A673 (cell line): ENCODE measurements at regions not wholly inside any gene's neighbourhood (a gene's known extent, or its start where the extent isn't known, plus 50 kb on each side); places are given as distances from the start of the nearest gene placed in this dataset.

Source experiments
- CTCF ChIP-seq: fragments of 300-800, 200-600 bp; sonication (generic); conservative IDR thresholded peaks from 2 replicates; pipeline ENCODE4 v1.5.1; 2017; ENCODE audit warnings: low read depth, mild to moderate bottlenecking, antibody characterized with exemption, low read length, moderate library complexity, mixed read lengths
- EZH2 ChIP-seq: fragments of 200-600 bp; sonication (generic); IDR thresholded peaks from 2 replicates; pipeline ENCODE4 v1.6.1; 2017; ENCODE audit warnings: borderline replicate concordance, low read depth, mild to moderate bottlenecking, mixed read lengths, antibody characterized with exemption, low read length; ENCODE audit not compliant: poor library complexity, severe bottlenecking

GRCh38 chr2:595831-596592 lies 81.2 kb downstream of the TMEM18 start:
- TF ChIP-seq CTCF, result no peak
- TF ChIP-seq EZH2, result no peak
